MM.1S (cell line): ENCODE measurements at regions not wholly inside any gene's neighbourhood (a gene's known extent, or its start where the extent isn't known, plus 50 kb on each side); places are given as distances from the start of the nearest gene placed in this dataset.

Experiments used
- DNase-seq: peaks from one replicate; pipeline ENCODE4 v3.0.0-alpha.2; 2015
- H2AFZ ChIP-seq: fragments of 300-600 bp; sonication (generic); 2 replicates; pipeline ENCODE4 v1.6.0; 2016; ENCODE audit warnings: antibody characterized with exemption, low read length
- H3F3A ChIP-seq: fragments of 300-600 bp; sonication (generic); 2 replicates; pipeline ENCODE4 v1.6.1; 2016; ENCODE audit warnings: mild to moderate bottlenecking, antibody characterized with exemption, low read length, moderate library complexity, mixed read lengths; ENCODE audit not compliant: insufficient read depth
- H3K27ac ChIP-seq: fragments of 300-600 bp; sonication (generic); 2 replicates; pipeline ENCODE4 v1.5.1; 2016; ENCODE audit warnings: mild to moderate bottlenecking, low read length
- H3K27me3 ChIP-seq: fragments of 300-600 bp; sonication (generic); replicated peaks from 2 replicates; pipeline ENCODE4 v1.6.0; 2016; ENCODE audit warnings: low read length; ENCODE audit not compliant: insufficient read depth
- H3K36me3 ChIP-seq: fragments of 300-600 bp; sonication (generic); replicated peaks from 2 replicates; pipeline ENCODE4 v1.6.1; 2016; ENCODE audit warnings: mild to moderate bottlenecking, low read length, mixed read lengths; ENCODE audit not compliant: insufficient read depth
- H3K4me1 ChIP-seq: fragments of 300-600 bp; sonication (generic); 2 replicates; pipeline ENCODE4 v1.6.1; 2016; ENCODE audit warnings: low read length, mixed read lengths
- H3K4me2 ChIP-seq: fragments of 300-600 bp; sonication (generic); 2 replicates; pipeline ENCODE4 v1.6.0; 2016; ENCODE audit warnings: low read depth, low read length
- H3K4me3 ChIP-seq: fragments of 300-600 bp; sonication (generic); 2 replicates; pipeline ENCODE4 v1.5.1; 2016; ENCODE audit warnings: low read length, mixed read lengths
- H3K79me2 ChIP-seq: fragments of 300-600 bp; sonication (generic); 2 replicates; pipeline ENCODE4 v1.6.1; 2016; ENCODE audit warnings: mixed run types, low read length, mixed read lengths
- H3K9ac ChIP-seq: fragments of 300-600 bp; sonication (generic); 2 replicates; pipeline ENCODE4 v1.6.1; 2016; ENCODE audit warnings: low read length, mixed read lengths
- H3K9me2 ChIP-seq: fragments of 300-600 bp; sonication (generic); replicated peaks from 2 replicates; pipeline ENCODE4 v1.6.1; 2016; ENCODE audit warnings: mild to moderate bottlenecking, low read length, mixed read lengths; ENCODE audit not compliant: insufficient read depth
- H3K9me3 ChIP-seq: fragments of 300-600 bp; sonication (generic); replicated peaks from 2 replicates; pipeline ENCODE4 v1.6.1; 2016; ENCODE audit warnings: mild to moderate bottlenecking, low read length, mixed read lengths; ENCODE audit not compliant: insufficient read depth
- H4K20me1 ChIP-seq: fragments of 300-600 bp; sonication (generic); 2 replicates; pipeline ENCODE4 v1.6.1; 2016; ENCODE audit warnings: mild to moderate bottlenecking, low read length, moderate library complexity, mixed read lengths; ENCODE audit not compliant: insufficient read depth
- CTCF ChIP-seq: fragments of 300-600 bp; sonication (generic); IDR thresholded peaks from 2 replicates; pipeline ENCODE4 v1.5.1; 2016; ENCODE audit warnings: antibody characterized with exemption, low read length, mixed read lengths
- EZH2 ChIP-seq: fragments of 300-600 bp; sonication (generic); optimal IDR thresholded peaks from 2 replicates; pipeline ENCODE3; 2017; ENCODE audit warnings: low read depth, mild to moderate bottlenecking, antibody characterized with exemption, low read length, mixed read lengths
- EZH2phosphoT487 ChIP-seq: fragments of 300-600 bp; sonication (generic); IDR thresholded peaks from 2 replicates; pipeline ENCODE4 v1.6.1; 2018; ENCODE audit warnings: antibody characterized with exemption, low read length

- H3K4me1 ChIP-seq, result no peaks in the 10 kb centered on the region
Measured at GRCh38 chr16:66223176-66223780, 143.2 kb upstream of the CDH5 start.

GRCh38 chr16:66222756-66223155 is 143.7 kb upstream of the CDH5 start:
- H4K20me1 ChIP-seq, result no peaks in the 10 kb centered on the region
- H3K9ac ChIP-seq, result no peak overlapping the region
- H3F3A ChIP-seq, result no peaks in the 10 kb centered on the region
- no peaks in the 10 kb centered on the region for H3K36me3 ChIP-seq
- H3K9me2 ChIP-seq, result no peaks in the 10 kb centered on the region
- no peak overlapping the region for H2AFZ ChIP-seq
- no peak overlapping the region for H3K4me2 ChIP-seq
- H3K4me1 ChIP-seq, result no peaks in the 10 kb centered on the region
- TF ChIP-seq EZH2phosphoT487 (no peak), EZH2 (no peak), CTCF (no peak)
- H3K9me3 ChIP-seq, result no peaks in the 10 kb centered on the region
- no peaks in the 10 kb centered on the region for H3K27me3 ChIP-seq
- H3K79me2 ChIP-seq, result no peaks in the 10 kb centered on the region
- no peak overlapping the region for H3K27ac ChIP-seq
- DNase-seq, result no peak
- no peak overlapping the region for H3K4me3 ChIP-seq

More at GRCh38 chr16:66223176-66223780, 143.2 kb upstream of the CDH5 start:
- DNase-seq, result no peak
- H4K20me1 ChIP-seq, result no peaks in the 10 kb centered on the region
- no peaks in the 10 kb centered on the region for H3K27me3 ChIP-seq
- H3K4me3 ChIP-seq, result no peak overlapping the region
- H3K36me3 ChIP-seq, result no peaks in the 10 kb centered on the region
- no peaks in the 10 kb centered on the region for H3K9me2 ChIP-seq
- no peaks in the 10 kb centered on the region for H3F3A ChIP-seq
- TF ChIP-seq EZH2phosphoT487, result no peak
- TF ChIP-seq EZH2, result no peak
- TF ChIP-seq CTCF, result no peak
- H3K9me3 ChIP-seq, result no peaks in the 10 kb centered on the region
- H3K9ac ChIP-seq, result no peak overlapping the region
- no peak overlapping the region for H3K4me2 ChIP-seq
- no peaks in the 10 kb centered on the region for H3K79me2 ChIP-seq
- no peak overlapping the region for H2AFZ ChIP-seq
- H3K27ac ChIP-seq, result no peak overlapping the region

- Histone ChIP-seq H4K20me1 (no peaks in the 10 kb centered on the region), H3K79me2 (no peaks in the 10 kb centered on the region), H3K9me3 (no peaks in the 10 kb centered on the region), H3K27ac (no peak overlapping the region), H3K4me2 (no peak overlapping the region), H3F3A (no peaks in the 10 kb centered on the region), H3K4me1 (no peaks in the 10 kb centered on the region), H3K9me2 (no peaks in the 10 kb centered on the region), H2AFZ (no peak overlapping the region), H3K4me3 (no peak overlapping the region), H3K36me3 (no peaks in the 10 kb centered on the region), H3K9ac (no peak overlapping the region), H3K27me3 (no peaks in the 10 kb centered on the region)
- no peak for DNase-seq
- TF ChIP-seq EZH2phosphoT487, result no peak
- TF ChIP-seq CTCF, result no peak
- TF ChIP-seq EZH2, result no peak
Measured at GRCh38 chr16:66220702-66221101, 145.8 kb upstream of the CDH5 start.
